ENCODE measurements at regions not wholly inside any gene's neighbourhood (a gene's known extent, or its start where the extent isn't known, plus 50 kb on each side); places are given as distances from the start of the nearest gene placed in this dataset.

DNA sequence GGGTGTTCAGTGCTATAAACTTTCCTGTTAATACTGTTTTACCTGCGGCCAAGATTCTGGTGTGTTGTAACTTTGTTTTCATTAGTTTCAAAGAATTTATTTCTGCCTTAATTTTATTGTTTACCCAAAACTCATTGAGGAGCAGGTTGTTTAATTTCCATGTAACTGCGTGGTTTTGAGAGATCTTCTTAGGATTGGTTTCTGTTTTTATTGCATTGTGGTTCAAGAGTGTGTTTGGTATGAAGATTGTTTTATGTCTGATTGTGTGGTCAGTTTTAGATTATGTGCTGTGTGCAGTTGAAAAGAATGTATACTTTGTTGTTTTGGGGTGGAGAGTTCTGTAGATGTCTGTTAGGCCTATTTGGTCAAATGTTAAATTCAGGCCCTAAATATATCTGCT, 133.5 kb upstream of the GALNT15 start:
- ATAC-seq (no peak), DNase-seq (no peak)
- Histone ChIP-seq H3K4me3 (no peak overlapping the region), H3K27me3 (no peaks in the 10 kb centered on the region), H3K9me3 (no peaks in the 10 kb centered on the region), H3K36me3 (no peaks in the 10 kb centered on the region), H3K27ac (no peak overlapping the region), H3K4me1 (no peaks in the 10 kb centered on the region)
- no peak for TF ChIP-seq POLR2A (IDR thresholded peaks at IDR 0.05)
- TF ChIP-seq, protein P1, sequence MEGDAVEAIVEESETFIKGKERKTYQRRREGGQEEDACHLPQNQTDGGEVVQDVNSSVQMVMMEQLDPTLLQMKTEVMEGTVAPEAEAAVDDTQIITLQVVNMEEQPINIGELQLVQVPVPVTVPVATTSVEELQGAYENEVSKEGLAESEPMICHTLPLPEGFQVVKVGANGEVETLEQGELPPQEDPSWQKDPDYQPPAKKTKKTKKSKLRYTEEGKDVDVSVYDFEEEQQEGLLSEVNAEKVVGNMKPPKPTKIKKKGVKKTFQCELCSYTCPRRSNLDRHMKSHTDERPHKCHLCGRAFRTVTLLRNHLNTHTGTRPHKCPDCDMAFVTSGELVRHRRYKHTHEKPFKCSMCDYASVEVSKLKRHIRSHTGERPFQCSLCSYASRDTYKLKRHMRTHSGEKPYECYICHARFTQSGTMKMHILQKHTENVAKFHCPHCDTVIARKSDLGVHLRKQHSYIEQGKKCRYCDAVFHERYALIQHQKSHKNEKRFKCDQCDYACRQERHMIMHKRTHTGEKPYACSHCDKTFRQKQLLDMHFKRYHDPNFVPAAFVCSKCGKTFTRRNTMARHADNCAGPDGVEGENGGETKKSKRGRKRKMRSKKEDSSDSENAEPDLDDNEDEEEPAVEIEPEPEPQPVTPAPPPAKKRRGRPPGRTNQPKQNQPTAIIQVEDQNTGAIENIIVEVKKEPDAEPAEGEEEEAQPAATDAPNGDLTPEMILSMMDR (IDR thresholded peaks at IDR 0.05): no peak
- intact Hi-C loops (cut with DNase I): no loop called here
- 82% methylated on average over 2 of the region's 2 CpGs for WGBS (ENCODE audit: insufficient coverage, low coverage, low lambda C conversion rate, missing lambda C conversion rate)

DNA sequence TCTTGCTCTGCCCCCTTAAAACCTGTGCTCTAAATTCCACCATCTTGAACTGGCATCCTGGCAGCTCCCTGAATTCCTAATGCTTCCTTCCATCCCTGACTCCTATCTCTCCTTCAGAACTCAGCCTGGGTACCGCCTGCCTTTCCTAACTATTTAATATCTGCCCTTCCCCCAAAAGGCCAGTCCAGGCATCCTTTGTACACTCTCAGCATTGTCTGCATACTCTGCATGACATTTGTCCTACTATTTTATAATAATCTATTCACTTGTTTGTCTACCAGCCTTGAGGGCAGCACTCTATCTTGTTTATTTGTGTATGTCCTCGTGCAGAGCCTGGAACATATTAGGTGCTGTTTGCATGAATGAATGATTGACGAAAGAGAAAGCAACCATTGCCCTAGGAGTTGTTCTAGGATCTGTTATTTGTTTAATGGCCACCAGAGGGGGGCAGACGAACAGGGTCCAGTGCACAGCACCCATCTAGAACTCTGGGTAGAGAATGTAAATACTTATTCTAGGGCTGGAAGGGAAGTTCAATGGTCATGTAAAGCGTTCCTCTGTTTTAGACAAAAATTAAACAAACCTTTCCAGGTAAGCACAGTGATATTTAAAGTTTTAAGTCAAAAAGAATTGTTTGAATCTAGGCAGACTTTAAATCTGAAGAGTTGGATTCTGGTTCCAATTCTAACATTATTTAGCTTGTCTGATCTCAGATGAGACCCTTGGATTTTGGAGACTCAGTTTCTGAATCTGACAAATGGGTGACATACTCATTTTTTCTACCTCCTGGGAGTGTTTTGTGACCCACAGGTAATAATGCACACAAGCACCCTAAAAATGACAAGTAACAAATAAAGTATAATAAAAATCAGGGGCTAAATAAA, 125.8 kb upstream of the GALNT15 start:
- no peaks in the 10 kb centered on the region for H3K27me3 ChIP-seq
- no peak overlapping the region for H3K27ac ChIP-seq
- intact Hi-C loops (cut with DNase I): loop anchor here in 1 of 2 donors (5.0 kb wide), 1 partner anchor 134 kb away; no protein-coding TSS in a partner anchor
- H3K4me1 ChIP-seq: peaks cover 0 to 4% (median 0%) of the 10 kb centered on the region in 4 donors
- no peak for TF ChIP-seq POLR2A (IDR thresholded peaks at IDR 0.05)
- TF ChIP-seq, protein P1 (IDR thresholded peaks at IDR 0.05): peak; percentile 79 to 88 (median 83)
- H3K9me3 ChIP-seq: no peaks in the 10 kb centered on the region
- ATAC-seq (peak; percentile 93 to 97 (median 96)), DNase-seq (peak in 1 of 3 donors; percentile 58)
- no peaks in the 10 kb centered on the region for H3K36me3 ChIP-seq
- WGBS (ENCODE audit: insufficient coverage, low coverage, low lambda C conversion rate, missing lambda C conversion rate): 7% methylated on average over 5 of the region's 5 CpGs
- peak overlapping the region in 2 of 3 donors; percentile 17 to 25 for H3K4me3 ChIP-seq

DNA sequence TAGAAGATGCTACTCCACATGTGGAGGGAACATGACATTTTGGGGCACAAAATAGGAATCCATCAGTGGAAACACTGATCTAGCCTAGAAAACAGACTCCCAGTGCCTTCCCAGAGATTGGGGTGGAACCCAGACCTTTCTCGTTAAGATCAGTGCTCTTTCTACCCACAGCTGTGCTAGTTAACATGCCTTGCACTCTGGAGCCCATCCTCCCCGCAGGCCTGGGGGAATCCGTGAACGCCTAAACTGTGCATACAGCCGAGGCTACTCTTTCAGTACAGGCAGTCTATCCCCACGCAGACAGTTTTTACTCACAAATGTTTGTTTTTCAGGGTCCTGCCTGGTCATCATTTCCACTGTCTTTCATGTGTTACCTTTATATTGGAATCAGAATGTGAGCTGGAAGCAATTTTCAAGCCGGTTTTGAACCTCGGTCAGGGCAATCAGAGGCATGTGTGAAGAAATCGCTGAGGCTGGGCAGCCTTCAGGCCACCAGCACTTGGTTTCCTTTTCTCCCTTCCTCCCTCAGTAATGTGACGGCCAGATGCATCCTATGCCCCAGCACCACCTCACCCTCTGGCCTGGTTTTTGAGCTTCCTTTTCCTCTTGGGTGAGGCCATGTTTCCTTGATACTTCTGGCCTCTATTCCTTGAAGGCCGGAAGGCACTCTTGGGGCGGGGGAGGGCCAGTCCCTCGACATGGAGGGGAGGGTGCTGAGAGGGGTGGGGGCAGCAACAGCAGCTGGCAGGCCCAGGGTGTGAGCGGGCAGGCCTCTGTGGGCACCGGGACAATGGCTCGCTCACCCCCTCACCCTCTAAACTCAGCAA, 123.6 kb upstream of the GALNT15 start:
- Histone ChIP-seq H3K27me3 (no peaks in the 10 kb centered on the region), H3K27ac (peak overlapping the region; percentile 20 to 58 (median 53)), H3K4me1 (peaks cover 0 to 8% (median 2%) of the 10 kb centered on the region in 4 donors), H3K9me3 (no peaks in the 10 kb centered on the region), H3K36me3 (no peaks in the 10 kb centered on the region), H3K4me3 (no peak overlapping the region)
- intact Hi-C loops (cut with DNase I): loop anchor here (5.0 to 10.0 kb wide), 3 partner anchors 121 to 196 kb away; partner anchors contain the start of gene GALNT15 (in 1 of the 2)
- WGBS (ENCODE audit: insufficient coverage, low coverage, low lambda C conversion rate, missing lambda C conversion rate): 64% methylated on average over 7 of the region's 16 CpGs
- peak in 2 of 3 donors; percentile 42 to 55 for DNase-seq
- TF ChIP-seq, protein P1 (IDR thresholded peaks at IDR 0.05): no peak
- TF ChIP-seq POLR2A (IDR thresholded peaks at IDR 0.05): no peak
- ATAC-seq: peak; percentile 42 to 75 (median 50)

DNA sequence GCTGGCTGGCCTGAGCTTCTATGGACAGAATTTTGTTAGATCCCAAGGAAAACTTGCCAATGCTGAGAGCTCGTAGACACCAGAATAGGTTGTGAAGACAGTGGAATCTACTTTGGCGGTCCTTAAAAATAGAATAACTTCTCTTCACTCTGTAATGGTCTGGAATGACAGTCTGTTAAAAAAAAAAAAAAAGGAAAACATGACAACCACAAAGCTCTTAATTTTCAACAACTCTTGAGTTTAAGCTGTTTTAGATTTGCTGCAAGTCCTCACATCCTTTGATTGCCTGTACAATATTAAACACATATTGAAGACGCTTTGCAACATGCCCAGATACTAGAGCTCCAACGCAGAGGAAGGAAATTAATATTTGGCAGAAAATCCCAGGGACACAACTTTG, 122.8 kb upstream of the GALNT15 start:
- no peak for DNase-seq
- peak overlapping the region in 1 of 3 donors; percentile 53 for H3K27ac ChIP-seq
- no peaks in the 10 kb centered on the region for H3K36me3 ChIP-seq
- ATAC-seq: no peak
- TF ChIP-seq POLR2A (IDR thresholded peaks at IDR 0.05): no peak
- TF ChIP-seq, protein P1 (IDR thresholded peaks at IDR 0.05): no peak
- 59% methylated on average over 2 of the region's 4 CpGs for WGBS (ENCODE audit: insufficient coverage, low coverage, low lambda C conversion rate, missing lambda C conversion rate)
- intact Hi-C loops (cut with DNase I): loop anchor here (5.0 to 10.0 kb wide), 3 partner anchors 121 to 196 kb away; partner anchors contain the start of gene GALNT15 (in 1 of the 2)
- peaks cover 0 to 15% (median 6%) of the 10 kb centered on the region in 4 donors for H3K4me1 ChIP-seq
- no peaks in the 10 kb centered on the region for H3K9me3 ChIP-seq
- no peak overlapping the region for H3K4me3 ChIP-seq
- H3K27me3 ChIP-seq: no peaks in the 10 kb centered on the region
